ENCODE measurements at regions not wholly inside any gene's neighbourhood (a gene's known extent, or its start where the extent isn't known, plus 50 kb on each side); places are given as distances from the start of the nearest gene placed in this dataset.
"Not testable (repeated sequence)": the region's sequence is repeated elsewhere in the genome, so short reads cannot be mapped to it uniquely, and the experiment has no call there.

DNA sequence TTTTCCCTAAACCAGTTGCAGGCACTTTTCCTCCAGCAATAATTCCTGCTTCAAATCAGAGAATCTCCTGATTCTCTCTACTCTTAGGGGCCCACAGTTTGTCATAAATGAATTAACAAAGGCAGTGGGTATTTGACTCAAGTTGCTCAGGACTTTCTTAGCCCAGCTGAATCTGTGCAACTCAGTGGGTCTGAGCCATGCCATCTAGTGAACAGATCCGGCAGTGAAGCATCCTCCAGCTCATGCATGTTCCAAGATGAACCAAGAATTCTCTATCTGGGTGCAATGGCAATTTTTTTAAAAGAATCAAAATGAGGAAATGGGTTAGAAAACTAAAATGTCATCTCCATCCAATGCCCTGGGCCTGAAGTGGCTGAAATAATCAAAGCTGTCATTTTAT, 575.2 kb upstream of the CDH11 start:
- no peak overlapping the region for H3K9ac ChIP-seq (ENCODE audit: low read depth, low read length)
- H3K9me1 ChIP-seq (ENCODE audit: insufficient read depth, low read length): no peaks in the 10 kb centered on the region
- dilution Hi-C loops (cut with HindIII; ENCODE audit: low sequenced_read_pairs, unreplicated experiment): no loop called here
- no peak overlapping the region for H3K23ac ChIP-seq (ENCODE audit: low read depth, low read length)
- POLR2A ChIA-PET (ENCODE audit: unreplicated experiment): no interaction called here
- no peak overlapping the region for H2AK9ac ChIP-seq (replicated peaks; ENCODE audit: low read depth, low read length, poor library complexity)
- ATAC-seq (ENCODE audit: low read depth) (no peak), DNase-seq (no peak)
- no peaks in the 10 kb centered on the region for H3K36me3 ChIP-seq (ENCODE audit: control insufficient read depth, insufficient read depth, low read length)
- H2BK120ac ChIP-seq (ENCODE audit: low read depth, low read length): no peak overlapping the region
- no peaks in the 10 kb centered on the region for H3K27me3 ChIP-seq (ENCODE audit: control insufficient read depth, insufficient read depth, low read length)
- no peaks in the 10 kb centered on the region for H3K9me3 ChIP-seq (ENCODE audit: control insufficient read depth, insufficient read depth, low read length)
- intact Hi-C loops (cut with micrococcal nuclease): loop anchor here (5.0 kb wide), 1 partner anchor 440 kb away; no protein-coding TSS in a partner anchor
- H3K4ac ChIP-seq (ENCODE audit: low read depth, low read length): no peak overlapping the region
- no peaks in the 10 kb centered on the region for H4K20me1 ChIP-seq (ENCODE audit: insufficient read depth, low read length)
- TF ChIP-seq RFX5 (IDR thresholded peaks at IDR 0.05; ENCODE audit: low read depth, low read length): no peak
- H3K56ac ChIP-seq (ENCODE audit: extremely low read depth, insufficient read depth, low read length): no peak overlapping the region
- H3K4me1 ChIP-seq (ENCODE audit: control insufficient read depth, insufficient read depth, low read length): peaks cover 5% of the 10 kb centered on the region; the same call in 1 of the 2 replicates
- no peak overlapping the region for H2BK5ac ChIP-seq (ENCODE audit: low read depth, low read length, poor library complexity, severe bottlenecking)
- no peak overlapping the region for H2BK15ac ChIP-seq (ENCODE audit: low read depth, low read length)
- WGBS, 2 experiments (ENCODE audit: extremely low coverage in 2 of 2, insufficient read length in 1 of 2): no CpG with 5 or more reads among the region's 1 CpG
- H3K14ac ChIP-seq (replicated peaks; ENCODE audit: low read depth, low read length): no peak overlapping the region
- H3K4me2 ChIP-seq (ENCODE audit: low read depth, low read length): no peak overlapping the region
- no peak overlapping the region for H4K8ac ChIP-seq (ENCODE audit: low read depth in 2 of 2, low read length in 2 of 2)
- H3K27ac ChIP-seq (ENCODE audit: insufficient read depth, low read length): no peak overlapping the region
- H2BK20ac ChIP-seq (ENCODE audit: low read depth, low read length): no peak overlapping the region
- no peak overlapping the region for H4K5ac ChIP-seq (ENCODE audit: low read depth, low read length)
- in situ Hi-C loops (cut with MboI; ENCODE audit: low sequenced_read_pairs): no loop called here
- no TSS peak for BruUV-seq (replicated peaks)
- no peak overlapping the region for H4K91ac ChIP-seq (ENCODE audit: insufficient read depth, low read depth, low read length)
- CTCF ChIA-PET: interaction anchor here (1.2 kb wide), 1 partner anchor 94 kb away, joined by 3 read pairs; no protein-coding TSS in a partner anchor
- H2AFZ ChIP-seq (replicated peaks; ENCODE audit: low read length, poor library complexity): no peak overlapping the region
- no peak overlapping the region for H2AK5ac ChIP-seq (ENCODE audit: low read depth, low read length)
- H3K4me3 ChIP-seq (ENCODE audit: insufficient read depth, low read depth, low read length): no peak overlapping the region
- H3K79me1 ChIP-seq (ENCODE audit: low read depth in 1 of 2, low read length in 2 of 2): no peaks in the 10 kb centered on the region
- no peak overlapping the region for H3K18ac ChIP-seq (ENCODE audit: low read depth, low read length)

DNA sequence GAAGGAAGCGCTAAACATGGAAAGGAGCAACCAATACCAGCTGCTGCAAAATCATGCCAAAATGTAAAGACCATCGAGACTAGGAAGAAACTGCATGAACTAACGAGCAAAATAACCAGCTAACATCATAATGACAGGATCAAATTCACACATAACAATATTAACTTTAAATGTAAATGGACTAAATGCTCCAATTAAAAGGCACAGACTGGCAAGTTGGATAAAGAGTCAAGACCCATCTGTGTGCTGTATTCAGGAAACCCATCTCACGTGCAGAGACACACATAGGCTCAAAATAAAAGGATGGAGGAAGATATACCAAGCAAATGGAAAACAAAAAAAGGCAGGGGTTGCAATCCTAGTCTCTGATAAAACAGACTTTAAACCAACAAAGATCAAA, 570.0 kb upstream of the CDH11 start:
- dilution Hi-C loops (cut with HindIII; ENCODE audit: low sequenced_read_pairs, unreplicated experiment): not testable (repeated sequence)

More for the DNA sequence above, 570.0 kb upstream of the CDH11 start:
- H4K5ac ChIP-seq (ENCODE audit: low read depth, low read length); in situ Hi-C loops (cut with MboI; ENCODE audit: low sequenced_read_pairs); H2AK5ac ChIP-seq (ENCODE audit: low read depth, low read length); H4K8ac ChIP-seq (ENCODE audit: low read depth in 2 of 2, low read length in 2 of 2); H2AFZ ChIP-seq (replicated peaks; ENCODE audit: low read length, poor library complexity); H3K36me3 ChIP-seq (ENCODE audit: control insufficient read depth, insufficient read depth, low read length); H3K4ac ChIP-seq (ENCODE audit: low read depth, low read length); H3K27ac ChIP-seq (ENCODE audit: insufficient read depth, low read length); H3K9me1 ChIP-seq (ENCODE audit: insufficient read depth, low read length); ATAC-seq (ENCODE audit: low read depth); H3K9ac ChIP-seq (ENCODE audit: low read depth, low read length); H3K79me1 ChIP-seq (ENCODE audit: low read depth in 1 of 2, low read length in 2 of 2); H2BK20ac ChIP-seq (ENCODE audit: low read depth, low read length); H4K91ac ChIP-seq (ENCODE audit: insufficient read depth, low read depth, low read length); POLR2A ChIA-PET (ENCODE audit: unreplicated experiment); BruUV-seq (replicated peaks); H2AK9ac ChIP-seq (replicated peaks; ENCODE audit: low read depth, low read length, poor library complexity); DNase-seq; H3K4me2 ChIP-seq (ENCODE audit: low read depth, low read length); H2BK15ac ChIP-seq (ENCODE audit: low read depth, low read length); H3K9me3 ChIP-seq (ENCODE audit: control insufficient read depth, insufficient read depth, low read length); H4K20me1 ChIP-seq (ENCODE audit: insufficient read depth, low read length); H3K4me1 ChIP-seq (ENCODE audit: control insufficient read depth, insufficient read depth, low read length); H3K18ac ChIP-seq (ENCODE audit: low read depth, low read length); CTCF ChIA-PET; H3K14ac ChIP-seq (replicated peaks; ENCODE audit: low read depth, low read length); H3K4me3 ChIP-seq (ENCODE audit: insufficient read depth, low read depth, low read length); H2BK120ac ChIP-seq (ENCODE audit: low read depth, low read length); intact Hi-C loops (cut with micrococcal nuclease); H3K23ac ChIP-seq (ENCODE audit: low read depth, low read length); H3K56ac ChIP-seq (ENCODE audit: extremely low read depth, insufficient read depth, low read length); H3K27me3 ChIP-seq (ENCODE audit: control insufficient read depth, insufficient read depth, low read length); H2BK5ac ChIP-seq (ENCODE audit: low read depth, low read length, poor library complexity, severe bottlenecking): not testable (repeated sequence)
- no CpG with 5 or more reads among the region's 4 CpGs for WGBS, 2 experiments (ENCODE audit: extremely low coverage in 2 of 2, insufficient read length in 1 of 2)
